HG03025 (cell line): ENCODE measurements at regions not wholly inside any gene's neighbourhood (a gene's known extent, or its start where the extent isn't known, plus 50 kb on each side); places are given as distances from the start of the nearest gene placed in this dataset.
A peak's percentile ranks its signal among the peaks of the same experiment; 100 is the strongest.

Experiments
- ATAC-seq: cut with Tn5 transposase; IDR thresholded peaks from one replicate; pipeline ENCODE4 v1.9.1; 2021; ENCODE audit warnings: mild to moderate bottlenecking, moderate library complexity; ENCODE audit not compliant: unreplicated experiment, low FRiP score

DNA sequence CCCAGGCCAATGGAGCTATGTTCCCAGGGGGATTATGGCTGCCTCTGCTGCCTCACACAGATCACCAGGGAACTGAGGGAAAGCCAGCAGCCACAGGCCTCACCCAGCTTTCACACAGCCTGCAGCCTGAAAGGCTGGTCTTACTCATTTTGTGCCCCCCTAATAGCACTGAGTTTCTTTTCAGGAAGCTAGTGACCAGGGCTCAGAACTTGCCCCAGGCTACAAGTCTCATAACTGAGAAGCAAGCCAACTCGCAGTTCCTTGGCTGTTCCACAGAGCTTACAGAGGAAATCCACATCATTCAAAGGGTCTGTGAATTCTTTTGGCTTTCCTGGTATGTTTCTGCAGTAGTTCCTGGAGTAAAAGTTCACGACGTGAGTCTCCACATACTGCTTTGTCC lies 524.8 kb upstream of the GJE1 start:
- ATAC-seq = no peak

DNA sequence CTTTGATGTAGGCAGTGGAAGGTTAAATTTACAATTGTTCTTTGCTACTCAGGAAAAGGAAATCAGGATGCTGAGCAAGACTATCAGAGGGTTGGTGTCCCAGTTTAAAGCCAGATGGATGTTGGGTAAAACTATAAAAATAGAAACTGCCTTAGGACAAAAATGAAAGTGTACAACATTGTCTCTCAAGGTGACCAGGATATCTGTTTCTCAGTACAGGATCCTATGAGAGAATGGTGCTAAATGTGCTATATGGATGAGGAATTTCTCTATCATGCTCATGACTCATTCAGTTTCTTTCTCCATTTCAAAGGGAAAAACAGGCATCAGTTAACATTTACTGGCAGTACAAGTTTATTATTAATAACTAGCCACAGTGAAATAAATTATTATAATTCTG lies 534.2 kb upstream of the GJE1 start:
- no peak for ATAC-seq

DNA sequence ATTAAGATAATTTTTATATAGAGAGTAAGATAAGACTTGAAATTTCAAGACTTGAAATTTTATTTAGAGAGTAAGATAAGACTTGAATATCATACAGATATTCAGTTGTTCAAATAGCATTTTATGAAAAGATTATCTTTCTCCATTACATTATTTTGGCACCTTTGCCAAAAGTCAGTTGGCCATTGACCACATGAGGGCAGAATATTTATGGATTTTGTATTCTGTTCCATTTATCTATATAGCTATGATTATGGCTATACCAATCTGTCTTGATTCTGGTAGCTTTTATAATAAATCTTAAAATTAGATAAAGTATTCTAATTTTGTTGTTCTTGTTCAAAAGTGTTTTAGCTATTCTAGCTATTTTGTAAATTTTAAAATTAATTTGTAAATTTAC lies 537.9 kb upstream of the GJE1 start:
- no peak for ATAC-seq

DNA sequence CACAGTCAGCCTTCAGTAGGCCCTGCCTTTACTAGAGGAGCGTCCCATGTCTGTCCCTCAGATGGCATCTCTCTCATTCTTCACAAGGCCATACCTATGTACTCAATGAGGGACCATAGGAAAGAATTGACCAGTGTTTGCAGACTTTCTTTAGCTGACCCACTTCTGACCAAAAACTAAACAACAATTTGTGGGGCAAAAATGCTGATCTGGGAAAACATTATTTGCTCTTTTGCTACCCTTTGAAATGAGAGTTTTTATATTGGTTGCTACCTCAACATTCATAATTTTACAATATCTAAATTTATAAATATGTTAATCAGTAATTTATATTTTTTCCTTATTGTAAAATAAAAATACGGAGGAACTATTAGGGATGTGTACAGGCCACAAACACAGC lies 539.4 kb upstream of the GJE1 start:
- no peak for ATAC-seq

DNA sequence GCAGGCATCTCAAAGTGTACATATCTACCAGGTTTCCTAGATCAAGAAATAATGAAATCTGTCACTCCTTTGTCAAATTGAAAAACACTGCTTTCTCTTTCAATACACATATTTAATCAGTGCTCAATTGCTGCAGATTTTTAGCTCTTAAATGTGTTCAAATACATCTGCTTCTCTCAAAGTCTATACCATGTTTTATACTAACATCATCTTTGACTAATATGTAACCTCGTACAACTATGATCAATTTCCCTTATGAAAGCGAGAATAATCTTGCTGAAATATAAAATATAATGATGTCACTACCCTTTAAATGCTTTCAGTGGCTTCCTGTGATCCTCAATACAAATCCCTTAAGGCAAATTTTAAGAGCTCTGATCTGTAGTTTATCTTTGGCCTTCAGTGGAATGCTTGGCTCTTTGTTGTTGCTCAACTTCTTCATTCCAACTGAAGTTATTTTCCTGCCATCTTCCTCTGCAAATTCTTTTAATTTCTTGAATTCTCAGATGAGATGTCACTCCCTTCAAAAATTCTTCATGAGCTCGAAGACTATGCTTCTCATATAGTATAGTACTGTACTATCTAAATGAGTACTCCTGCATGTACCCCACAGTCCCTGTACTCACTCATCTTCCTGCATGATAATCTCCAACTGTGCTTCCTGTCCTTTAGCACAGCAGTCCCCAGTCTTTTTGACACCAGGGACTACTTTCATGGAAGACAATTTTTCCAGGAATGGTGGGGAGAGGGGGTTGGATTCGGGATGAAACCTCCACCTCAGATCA lies 545.1 kb upstream of the GJE1 start:
- no peak for ATAC-seq

DNA sequence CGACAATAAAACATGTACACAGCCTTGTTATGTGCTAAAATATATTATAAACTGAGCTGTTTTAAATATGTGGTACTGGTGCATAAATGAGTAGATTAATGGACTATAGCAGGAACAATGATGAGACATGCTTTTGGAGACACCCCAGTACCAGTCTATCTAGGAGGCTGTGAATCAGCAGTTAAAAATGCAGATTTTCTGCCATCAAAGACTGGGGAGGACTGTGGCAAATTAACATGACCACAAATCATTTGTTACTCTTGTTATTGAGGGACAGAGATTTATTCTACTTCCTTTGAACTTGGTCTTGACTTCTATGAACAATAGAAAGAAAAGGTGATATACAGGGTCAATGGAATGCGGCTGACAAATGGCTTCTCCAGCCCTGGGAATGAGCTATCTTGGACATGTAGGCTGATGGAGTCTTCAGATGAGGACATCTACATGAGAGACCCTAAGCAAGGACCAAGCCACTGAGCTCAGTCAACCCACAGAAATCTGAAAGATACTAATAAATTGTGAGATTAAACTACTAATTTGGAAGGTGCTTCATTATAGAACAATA lies 551.7 kb upstream of the GJE1 start:
- no peak for ATAC-seq

DNA sequence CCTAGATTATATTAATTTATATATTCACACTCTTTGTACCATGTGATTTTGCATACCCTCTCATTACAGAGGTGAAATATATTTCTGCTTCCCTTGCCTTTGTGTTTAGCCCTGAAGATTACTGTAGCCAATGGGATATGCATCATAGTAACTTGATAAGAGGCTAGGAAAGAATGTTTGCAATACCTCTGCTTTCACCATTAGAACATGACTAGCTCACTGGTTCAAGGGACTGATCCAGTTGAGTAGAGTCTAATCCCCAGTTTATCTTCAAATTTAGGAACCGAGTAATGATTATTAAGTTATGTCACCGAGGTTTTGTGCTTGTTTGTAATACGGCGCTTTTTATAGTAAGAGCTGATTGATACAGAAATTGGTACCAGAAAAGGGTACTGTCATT lies 552.6 kb upstream of the GJE1 start:
- ATAC-seq = no peak

DNA sequence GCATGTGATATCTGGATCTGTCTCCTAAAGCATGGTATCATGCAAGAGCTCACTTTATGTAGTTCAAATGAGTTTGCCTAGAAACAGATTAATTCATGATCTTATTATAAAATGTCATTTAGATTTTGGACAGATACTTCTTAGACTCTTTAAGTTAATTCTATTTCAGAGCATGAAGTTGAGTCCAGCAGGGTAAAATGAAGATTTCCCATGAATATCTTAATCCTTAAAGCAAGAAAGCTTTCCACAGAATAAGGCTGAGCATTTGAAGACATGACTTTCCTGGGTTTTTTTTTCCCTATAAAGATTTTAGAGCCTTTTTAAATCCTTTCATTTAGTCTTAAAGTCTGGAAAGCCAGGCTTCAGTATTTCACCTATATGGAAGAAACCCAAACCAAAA lies 556.0 kb upstream of the GJE1 start:
- ATAC-seq = no peak

DNA sequence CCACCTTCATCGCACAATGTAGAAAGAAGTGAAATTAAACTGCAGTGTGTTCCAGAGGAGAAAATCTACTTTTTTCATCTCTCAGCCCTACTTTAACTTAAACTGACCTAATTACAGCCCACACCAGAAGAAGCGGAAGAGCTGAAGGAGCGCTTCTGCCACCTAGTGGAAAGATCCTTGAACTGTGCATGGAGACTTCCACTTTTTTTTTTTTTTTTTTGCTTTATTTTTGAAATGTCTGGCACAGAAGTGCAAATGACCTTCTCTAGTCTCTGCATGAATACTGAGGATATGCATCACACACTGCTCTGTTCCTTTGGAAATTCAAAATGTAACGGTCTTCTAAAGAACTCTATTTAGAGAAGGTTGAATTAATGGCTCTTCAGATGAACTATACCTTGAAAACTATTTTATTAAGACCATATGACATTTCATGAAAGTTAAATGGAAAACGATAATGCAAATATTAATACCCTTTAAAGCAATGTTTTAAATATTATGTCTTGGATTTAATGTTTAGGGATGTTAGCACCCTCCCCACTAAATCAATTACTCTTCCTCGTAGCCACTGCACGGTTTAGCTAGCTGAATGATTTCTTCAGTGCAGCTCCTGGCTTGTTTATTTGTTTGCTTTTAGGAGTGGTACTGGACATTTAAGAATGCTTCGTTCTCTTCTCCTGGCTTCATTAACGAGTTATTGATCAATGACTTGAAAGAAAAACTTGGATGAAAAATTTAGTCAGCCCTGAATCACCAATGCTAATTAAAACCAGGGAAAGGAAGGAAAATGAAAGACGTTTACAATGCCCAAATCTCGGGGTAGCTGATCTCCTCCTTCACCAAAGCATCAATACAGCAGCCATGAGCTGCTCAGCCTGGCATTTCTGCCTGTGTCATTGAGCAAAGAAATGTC lies 569.6 kb upstream of the GJE1 start:
- ATAC-seq = peak; percentile 86

DNA sequence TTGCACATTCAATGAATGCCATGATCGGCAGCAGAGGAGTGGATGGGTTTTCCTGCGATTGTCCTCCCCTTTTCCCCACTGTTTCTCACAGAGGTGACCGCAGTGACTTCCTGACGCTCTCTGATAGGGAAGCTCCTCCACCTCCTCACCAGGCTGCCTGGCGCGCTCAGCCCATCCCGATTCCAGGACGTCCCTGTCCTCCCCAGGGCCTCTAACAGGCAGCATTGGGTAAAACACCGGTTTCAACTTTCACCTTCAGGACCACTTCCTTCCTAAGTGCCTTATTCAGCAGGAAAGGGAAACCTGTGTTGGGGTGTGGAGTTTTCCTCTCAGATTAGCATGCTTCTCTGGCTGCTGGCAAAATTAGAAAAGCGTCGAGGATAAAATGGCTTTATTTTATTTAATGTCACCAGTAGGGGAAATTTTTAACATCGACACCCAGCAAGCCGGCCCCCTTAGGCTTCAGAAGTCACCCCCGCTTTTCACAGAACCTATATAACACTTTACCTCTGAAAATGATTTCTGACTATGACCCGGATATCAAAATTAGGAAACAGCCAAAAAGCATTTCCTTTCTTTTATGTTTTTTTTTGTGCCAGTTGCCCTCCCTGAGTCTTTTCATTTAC lies 570.4 kb upstream of the GJE1 start:
- no peak for ATAC-seq

DNA sequence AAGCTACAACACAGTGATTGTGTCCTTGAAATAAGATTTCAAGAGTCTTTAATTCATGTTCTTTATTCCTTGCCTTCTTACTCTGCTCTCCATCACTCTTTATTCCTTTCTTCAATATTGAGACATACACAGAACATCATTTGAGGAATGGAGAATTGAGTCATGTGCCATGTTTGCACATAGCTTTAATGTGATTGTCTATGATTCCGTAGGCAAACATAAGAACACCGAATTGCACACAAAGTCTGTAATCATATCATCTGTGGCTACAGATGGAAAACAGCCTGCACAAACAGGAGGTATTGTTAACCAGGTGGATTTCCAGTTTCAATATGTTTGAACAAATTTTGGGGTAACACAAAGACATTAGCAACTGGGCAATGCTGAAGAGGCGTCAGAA lies 571.6 kb upstream of the GJE1 start:
- ATAC-seq = no peak

DNA sequence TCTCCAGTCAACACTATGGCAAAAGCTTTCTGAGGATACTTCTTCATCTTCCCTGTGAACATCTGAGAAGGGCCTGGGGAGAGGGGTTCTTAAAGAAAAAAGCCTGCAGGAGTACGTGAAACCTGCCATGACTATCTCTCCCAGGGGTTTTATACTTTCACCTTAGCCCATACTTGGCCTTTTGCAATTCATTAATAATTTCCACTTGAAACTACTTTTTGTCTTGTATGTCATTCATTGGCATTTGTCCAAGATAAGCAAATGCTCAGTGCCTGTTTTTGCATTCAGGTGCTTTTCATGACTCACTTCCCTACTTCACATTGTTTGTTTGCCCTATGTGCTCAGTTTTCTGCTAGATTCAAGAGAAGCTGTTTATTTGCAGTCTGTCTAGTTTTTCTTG lies 580.3 kb upstream of the GJE1 start:
- no peak for ATAC-seq

DNA sequence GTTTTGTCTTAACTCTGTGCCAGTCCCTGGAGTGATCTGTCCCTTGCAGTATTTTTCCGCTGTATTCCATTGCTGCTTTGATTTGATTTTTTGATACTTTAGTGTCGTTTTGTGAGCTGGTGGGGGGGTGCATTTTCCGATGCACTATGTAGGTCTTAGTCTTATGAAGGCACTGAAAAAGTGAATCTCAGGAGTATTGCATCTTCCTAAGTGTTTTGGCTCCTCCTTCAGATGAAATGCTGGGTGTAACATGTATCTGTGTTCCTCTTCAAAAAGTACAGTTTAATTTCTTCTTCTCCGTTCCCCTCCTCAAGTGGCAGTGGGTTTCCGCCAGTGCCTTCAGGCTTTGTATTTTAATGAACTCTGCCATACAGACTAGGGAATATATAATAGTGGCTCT lies 580.7 kb upstream of the GJE1 start:
- ATAC-seq = no peak

DNA sequence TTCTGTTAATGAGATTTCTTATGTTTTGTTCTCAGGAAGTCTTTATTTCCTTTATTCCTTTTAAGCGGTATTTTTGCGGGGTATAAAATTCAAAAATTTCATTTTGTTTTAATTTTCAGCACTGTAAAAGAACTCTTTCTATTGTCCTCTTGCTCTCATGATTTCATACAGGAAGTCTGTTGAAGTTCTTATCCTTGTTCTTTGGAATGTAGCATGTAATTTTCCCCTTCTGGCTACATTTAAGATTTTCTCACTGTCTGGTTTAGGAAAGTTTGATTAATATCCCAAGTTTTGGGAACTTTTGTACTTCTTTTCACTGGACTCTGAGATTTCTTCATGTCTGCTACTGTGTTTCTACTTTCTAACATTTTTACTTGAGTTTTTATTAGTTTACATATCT lies 581.4 kb upstream of the GJE1 start:
- no peak for ATAC-seq

DNA sequence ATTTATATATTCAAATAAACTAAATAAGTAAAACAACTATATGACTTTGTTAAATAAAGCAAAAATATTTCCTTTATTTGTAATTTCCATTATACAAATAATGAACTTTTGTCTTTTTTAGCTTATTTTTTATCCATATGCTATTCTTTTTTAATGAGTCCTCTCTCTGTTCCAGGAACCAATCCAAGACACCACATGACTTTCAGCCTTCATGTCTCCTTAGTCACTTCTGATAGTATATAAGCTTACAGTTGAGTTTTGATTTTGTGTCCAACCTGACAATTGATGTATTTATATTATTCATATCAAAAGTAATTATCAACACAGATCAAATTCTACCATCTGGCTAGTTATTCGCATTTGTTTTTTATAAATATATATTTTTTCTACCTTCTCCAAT lies 582.3 kb upstream of the GJE1 start:
- no peak for ATAC-seq

DNA sequence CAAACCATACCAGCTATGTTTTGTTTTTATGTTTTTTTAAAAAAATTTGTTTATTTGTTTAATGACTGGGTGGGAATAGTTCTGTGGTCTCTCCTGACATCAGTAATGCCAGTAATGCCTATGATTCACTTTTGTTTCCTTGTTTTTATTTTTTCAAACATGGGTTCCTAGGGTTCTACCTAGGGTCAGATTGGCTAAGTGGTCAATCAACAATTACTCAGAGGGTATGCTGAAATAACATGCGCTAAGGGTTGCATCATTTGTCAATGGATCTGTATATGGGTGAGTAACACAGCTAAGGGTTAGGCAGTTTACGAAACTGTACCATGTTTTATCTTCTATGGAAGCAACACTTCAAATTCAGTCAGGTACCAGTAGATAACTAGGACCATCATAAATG lies 583.8 kb upstream of the GJE1 start:
- no peak for ATAC-seq

DNA sequence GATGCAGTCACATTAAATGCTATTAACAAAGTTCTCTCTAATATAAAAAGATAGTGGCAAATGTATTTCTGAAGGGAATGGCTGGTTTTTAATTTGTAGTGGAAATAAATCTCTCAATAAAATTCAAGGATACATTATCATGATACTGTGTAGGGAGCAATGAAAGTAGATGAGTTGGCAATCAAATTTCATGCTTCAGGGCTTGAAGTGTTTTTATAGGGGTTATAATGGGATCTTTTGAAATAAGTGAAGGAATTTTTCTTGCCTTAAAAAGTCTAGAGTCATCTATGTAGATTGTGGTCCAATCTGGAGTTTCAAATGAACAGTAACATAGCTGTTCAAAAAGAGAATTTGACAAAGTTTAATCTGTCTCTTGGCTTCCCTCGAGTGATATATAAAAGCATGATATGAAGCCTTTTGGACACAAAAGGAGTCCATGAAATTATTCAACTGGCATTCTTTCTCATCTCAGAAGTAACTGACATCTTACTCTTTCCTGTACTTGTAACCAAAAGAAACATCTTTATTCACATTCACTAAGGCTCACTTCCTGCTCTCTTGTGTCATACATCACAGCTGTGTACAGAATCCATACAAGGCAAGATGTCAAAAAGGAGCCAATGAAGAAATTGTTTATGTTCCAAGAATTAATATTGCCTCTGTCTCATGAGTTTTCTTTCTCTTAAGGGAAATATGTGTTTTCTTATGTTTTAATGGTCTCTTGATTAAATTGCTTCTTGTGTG lies 591.0 kb upstream of the GJE1 start:
- no peak for ATAC-seq

DNA sequence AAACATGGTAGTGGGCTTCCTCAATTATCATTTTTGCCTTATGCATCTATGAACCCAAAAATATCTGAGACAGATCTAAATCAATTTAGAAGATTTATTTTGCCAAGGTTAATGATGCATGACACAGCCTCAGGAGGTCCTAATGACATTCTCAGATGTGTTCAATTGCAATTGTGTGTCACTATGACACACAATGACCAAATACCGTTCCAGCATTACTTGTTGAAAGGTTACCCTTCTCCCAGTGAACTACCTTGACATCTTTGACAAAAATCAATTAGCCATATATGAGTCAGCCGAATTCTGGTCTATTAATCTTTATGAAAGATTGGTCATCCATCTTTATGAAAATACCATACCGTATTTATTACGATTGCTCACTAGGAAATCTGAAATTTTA lies 592.5 kb upstream of the GJE1 start:
- ATAC-seq = no peak

DNA sequence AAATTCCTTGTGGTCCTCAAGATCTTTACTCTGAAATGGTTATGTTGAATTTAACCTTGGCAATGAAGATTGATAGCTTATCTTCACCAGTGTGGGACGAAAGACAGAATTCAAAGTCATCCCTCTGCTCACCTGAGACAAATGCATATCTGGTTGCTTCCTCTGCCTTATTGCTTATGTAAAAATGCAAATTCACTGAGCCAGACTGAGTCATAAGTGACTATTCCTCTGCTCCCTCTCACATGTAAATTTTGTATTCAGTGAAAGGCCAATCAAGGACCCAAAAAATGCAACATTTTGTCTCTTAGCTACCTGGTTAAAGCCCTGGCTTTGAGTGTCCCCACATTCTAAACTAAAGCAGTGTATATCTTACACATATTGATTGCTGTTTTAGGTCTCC lies 593.1 kb upstream of the GJE1 start:
- ATAC-seq = no peak

DNA sequence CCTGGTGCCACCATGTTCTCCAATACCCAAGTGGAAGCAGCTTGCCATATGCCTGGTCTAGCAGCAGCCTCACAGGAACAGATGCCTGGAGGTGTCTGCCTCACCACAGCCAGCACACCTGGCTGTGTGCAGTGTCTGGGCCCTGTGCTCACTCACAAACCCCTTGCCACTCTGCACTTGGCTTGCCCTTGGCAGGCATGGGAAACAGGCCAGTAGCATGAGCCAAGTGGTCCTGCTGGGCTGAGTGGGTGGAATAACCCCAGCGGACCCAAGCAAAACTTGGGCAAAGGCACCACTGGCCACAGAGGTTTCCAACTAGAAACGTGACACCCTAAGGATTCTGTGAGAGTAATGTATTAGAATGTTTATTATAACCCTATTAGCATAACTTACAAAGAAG lies 600.5 kb upstream of the GJE1 start:
- ATAC-seq = no peak
